ENCODE measurements at regions not wholly inside any gene's neighbourhood (a gene's known extent, or its start where the extent isn't known, plus 50 kb on each side); places are given as distances from the start of the nearest gene placed in this dataset.
A peak's percentile ranks its signal among the peaks of the same experiment; 100 is the strongest.
"Not testable (repeated sequence)": the region's sequence is repeated elsewhere in the genome, so short reads cannot be mapped to it uniquely, and the experiment has no call there.

DNA sequence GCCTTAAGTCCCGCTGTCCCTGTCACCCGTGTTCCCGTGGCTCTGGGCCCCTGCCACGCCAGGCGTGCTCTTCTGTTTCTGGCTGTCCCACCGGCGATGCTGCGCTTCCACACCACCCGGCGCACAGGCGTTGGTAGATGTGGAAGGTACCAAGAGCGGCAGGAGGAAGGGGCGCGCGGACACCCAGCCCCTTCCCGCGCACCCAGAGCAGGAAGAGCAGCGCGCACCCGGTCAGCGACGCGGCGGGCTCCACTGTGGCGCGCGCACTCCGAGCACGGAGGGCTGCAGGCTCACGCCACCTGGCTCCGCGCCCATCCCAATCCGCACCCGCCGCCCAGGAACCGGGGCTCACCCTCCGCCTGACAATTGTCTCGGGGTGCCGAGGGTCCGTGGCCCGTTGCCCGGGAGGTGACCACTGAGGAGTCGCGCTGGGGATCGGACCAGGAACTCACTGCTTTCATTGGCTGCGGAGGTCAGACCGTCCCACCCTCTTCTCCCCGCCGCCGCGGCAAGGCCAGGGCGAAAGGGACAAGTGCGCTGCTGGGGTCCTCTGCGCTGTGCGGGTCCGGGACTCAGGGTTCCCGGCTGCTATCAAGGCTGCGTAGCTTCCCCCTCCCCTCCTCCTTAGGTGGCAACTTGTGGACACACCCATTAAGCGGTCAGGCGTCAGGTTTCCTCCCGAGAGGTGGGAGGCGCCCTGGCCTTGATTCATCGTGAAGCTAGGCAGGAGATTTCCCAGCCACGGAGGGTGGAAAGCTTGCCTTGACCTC lies 121.6 kb upstream of the ZNF92 start:
- peak; percentile 73 for DNase-seq

DNA sequence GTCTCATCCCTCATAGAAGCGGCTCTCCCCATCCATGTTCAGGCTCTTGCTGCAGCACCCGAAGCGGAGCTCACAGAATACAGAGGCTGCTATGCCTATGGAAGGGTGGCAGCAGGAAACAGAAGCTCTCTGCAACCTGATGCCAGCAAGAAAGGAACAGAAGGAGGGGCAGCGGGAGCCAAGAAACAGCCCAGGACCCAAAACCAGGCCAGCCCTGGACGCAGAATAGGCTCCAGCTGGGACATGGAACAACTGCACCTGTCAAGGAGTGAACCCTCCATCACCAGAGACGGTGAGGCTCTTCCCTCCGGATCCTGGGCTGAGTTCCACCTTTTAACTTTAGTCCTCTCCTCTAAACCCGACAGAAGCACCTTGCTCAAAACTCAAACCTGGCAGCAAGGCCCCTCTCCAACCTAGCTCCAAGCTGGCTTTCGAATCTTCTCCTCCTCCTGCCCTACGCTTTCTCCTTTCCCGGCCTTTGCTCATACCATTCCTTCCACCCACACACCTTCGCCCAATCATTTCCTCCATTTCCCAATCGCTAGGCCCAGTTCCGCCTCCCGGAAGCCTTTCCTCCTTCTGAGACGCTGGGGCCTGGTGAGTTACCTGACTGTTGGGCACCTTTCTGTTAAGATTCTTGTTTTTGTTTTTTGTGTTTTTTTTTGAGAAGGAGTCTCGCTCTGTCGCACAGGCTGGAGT lies 122.8 kb upstream of the ZNF92 start:
- DNase-seq: no peak

GRCh38 chr7:65250216-65250615 lies 123.4 kb upstream of the ZNF92 start:
- no peak for DNase-seq

- no peak for DNase-seq
Measured at GRCh38 chr7:65247491-65247890, 126.2 kb upstream of the ZNF92 start.

DNA sequence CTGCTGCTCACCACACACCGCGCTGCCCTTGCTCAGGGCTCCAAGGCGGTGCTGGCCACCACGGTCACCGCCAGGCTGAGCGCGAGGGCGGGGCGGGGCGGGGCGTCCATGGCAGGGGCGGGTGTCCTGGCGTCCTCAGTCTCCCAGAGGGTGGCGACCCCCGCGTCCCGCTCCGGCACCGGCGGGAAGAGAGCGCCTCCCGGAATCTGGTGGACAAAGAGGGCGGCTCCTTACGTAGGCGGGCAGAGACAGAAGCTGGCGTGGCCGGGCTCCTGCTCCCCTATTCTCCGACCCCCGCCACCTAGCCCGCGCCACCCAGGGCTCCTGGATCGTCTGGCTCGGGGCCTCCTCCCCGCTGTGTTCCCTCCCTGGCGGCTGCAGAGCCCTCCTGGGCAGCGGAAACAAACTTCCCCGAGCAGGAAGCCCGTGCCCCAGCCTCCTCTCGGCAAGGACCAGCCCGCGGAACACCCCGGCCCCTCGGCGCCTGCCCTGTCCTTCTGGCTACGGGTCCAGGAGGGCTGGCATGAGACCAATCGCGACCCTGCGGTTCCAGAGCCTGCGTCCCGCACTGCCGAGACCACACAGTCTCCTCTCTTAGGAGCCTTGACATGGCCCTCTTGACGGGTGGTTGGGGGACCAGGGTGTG lies 133.8 kb upstream of the ZNF92 start:
- peak; percentile 58 for DNase-seq

GRCh38 chr7:65239324-65239706 lies 134.3 kb upstream of the ZNF92 start:
- no peak for DNase-seq

- no peak for DNase-seq
Measured at GRCh38 chr7:65238785-65239184, 134.9 kb upstream of the ZNF92 start.

DNA sequence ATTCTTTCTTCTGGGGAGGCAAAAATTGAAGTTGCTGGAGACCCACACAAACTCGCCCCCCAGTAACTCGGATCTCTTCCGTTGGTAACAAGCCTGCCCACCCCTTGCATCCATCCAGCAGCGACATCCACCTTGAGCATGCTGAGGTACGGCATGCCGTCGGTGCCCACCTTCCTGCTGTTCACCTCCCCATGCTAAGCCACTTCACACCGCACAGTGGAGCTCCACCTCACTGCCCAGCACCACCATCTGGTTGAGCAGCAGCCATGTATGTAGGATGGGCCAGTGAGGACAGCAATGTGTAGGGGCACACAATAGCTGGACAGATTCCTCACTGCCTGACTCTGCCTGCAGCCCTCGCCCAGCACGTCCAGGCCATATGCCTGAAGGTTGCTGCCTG lies 138.1 kb upstream of the ZNF92 start:
- no peak for DNase-seq

DNA sequence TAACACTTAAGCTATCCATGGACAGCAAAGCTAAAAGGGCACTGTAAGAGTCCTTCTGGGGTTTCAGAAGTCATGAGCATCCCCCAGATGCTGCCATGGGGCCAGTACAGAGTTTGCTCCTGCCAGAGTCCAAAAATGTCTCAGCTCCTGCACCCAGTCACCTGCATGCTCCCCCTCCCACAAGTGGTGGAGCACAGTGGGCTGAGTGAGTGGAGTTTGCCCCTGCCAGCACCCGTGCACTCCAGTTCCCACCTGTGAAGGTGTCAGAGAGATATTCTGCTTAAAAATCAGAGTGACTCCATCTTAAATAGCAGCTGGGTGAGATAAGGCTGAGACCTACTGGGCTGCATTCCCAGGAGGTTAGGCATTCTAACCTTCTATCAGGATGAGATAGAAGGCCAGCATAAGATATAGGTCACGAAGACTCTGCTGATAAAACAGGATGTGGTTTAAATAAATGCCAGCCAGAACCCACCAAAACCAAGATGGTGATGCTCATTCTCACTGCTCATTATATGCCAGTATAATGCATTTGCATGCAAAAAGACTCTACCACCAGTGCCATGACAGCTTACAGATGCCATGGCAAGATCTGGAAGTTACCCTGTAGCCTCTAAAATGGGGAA lies 140.1 kb upstream of the ZNF92 start:
- no peak for DNase-seq

DNA sequence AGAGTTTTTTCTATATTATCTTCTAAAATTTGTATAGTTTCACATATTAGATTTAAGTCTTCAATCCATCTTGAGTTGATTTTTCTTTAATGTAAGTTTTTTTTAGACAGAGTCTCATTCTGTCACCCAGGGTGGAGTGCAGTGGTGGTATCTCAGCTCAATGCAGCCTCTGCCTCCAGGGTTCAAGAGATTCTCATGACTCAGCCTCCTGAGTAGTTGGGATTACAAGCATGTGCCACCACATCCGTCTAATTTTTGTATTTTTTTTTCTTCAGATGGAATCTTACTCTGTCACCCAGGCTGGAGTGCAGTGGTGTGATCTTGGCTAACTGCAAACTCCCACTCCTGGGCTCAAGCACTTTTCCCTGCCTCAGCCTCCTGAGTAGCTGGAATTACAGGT lies 143.4 kb upstream of the ZNF92 start:
- no peak for DNase-seq

DNA sequence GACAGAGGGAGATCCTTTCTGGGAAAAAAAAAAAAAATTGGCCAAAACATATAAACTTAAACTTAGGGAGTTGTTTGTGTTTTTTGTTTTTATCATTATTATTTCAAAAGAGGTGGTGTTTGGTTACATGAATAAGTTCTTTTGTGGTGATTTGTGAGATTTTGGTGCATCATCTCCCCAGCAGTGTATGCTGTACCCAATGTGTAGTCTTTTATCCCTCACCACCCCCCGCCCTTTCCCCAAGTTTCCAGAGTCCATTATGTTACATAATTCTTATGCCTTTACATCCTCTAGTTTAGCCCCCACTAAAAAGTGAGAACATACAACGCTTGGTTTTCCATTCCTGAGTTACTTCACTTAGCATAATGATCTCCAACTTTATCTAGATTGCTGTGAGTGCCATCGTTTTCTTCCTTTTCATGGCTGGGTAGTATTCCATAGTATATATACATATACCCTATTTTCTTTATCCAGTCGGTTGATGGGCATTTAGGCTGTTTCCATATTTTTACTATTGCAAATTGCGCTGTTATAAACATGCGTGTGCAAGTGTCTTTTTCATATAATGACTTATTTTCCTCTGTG lies 148.1 kb upstream of the ZNF92 start:
- no peak for DNase-seq

DNA sequence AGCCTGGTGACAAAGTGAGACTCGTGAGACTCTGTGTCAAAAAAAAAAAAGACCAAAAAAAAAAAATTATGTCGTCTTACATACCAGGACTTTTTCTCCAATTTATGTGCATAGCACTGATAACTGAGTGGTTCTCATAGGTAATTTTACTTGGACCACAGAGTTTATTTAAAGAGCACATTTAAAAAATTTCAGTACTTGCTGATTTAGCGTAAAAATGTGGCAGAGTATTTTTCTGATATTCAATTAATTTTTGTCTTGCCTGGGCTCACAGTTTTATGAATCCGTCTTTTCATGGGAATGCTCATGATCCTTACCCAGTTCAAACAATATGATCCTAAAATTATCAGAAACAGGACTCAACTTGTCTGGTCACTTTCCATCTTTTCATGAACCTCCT lies 151.0 kb upstream of the ZNF92 start:
- DNase-seq: no peak

DNA sequence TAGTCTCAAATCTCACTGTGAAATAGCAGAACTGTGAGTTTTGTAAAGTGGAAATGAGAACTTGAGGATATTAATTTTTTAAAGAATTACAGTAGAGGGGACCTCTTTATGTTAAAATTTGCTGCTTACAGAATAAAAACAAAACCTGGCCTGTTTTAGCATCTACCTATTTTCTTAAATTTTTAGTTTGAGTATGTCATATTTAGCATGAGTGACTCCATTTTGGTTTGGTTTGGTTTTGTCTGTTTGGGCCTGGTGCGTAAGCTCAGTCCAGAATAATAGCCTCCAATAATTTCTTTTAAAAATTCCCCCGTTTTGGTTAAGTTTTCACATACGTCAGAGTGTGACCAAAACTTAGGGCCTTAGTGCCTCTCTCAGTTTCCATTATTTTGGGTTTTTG lies 152.0 kb upstream of the ZNF92 start:
- DNase-seq: no peak

DNA sequence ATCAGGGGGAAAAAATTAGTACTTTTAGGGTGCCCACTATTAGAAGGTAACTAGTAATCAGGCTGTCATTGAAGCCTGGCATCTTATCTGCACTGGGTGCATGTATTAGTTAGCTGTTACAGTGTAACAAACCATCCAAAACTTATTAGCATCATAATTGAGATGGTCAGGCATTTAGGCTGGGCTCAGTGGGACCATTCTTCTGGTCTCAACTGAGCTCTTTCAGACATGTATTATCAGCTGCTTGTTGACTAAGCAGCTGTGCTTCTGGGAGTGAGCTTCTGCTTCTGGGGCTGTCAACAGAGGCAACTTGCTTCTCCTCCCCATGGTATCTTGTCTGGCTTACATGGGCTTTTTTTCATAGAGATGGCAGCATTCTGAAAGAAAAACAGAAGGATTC lies 154.0 kb upstream of the ZNF92 start:
- DNase-seq: no peak

DNA sequence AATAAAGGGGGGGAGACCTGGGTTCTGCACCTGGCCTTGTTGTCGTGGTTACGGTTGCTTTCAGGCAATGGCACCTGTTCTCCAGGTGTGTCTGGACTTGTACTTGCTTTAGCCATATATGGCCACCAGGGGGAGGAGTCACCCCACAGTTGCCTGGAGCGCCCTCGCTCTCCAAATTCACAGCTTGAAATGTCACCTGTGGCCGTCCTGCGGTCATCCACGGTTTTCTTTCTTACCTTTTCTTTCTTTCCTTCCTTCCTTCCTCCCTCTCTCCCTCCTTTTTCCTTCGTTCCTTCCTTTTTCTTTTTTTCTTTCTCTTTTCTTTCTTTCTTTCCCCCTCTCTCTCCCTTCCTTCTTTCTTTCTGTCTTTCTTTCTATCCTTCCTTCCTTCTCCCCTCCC lies 157.2 kb upstream of the ZNF92 start:
- peak; percentile 13 for DNase-seq

DNA sequence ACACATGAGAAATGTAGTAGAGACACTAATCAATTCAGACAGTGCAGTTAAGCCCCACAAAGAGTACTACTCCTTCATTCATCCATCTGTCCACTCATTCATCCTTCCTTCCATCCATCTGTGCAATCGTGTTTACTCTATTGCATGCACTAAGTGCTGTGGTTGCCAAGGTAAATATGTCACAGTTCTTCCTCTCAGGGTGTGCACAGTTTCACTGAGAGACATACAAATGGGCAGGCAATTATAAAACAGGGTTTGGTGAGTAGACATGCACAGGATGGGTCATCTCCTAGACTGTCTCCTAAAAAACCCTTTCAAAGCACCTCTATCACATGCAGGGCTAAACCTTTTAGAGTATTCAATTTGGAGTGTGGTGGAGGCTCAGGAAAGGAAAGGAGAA lies 160.4 kb upstream of the ZNF92 start:
- DNase-seq: not testable (repeated sequence)

GRCh38 chr7:65199221-65199620 lies 174.4 kb upstream of the ZNF92 start:
- not testable (repeated sequence) for DNase-seq

DNA sequence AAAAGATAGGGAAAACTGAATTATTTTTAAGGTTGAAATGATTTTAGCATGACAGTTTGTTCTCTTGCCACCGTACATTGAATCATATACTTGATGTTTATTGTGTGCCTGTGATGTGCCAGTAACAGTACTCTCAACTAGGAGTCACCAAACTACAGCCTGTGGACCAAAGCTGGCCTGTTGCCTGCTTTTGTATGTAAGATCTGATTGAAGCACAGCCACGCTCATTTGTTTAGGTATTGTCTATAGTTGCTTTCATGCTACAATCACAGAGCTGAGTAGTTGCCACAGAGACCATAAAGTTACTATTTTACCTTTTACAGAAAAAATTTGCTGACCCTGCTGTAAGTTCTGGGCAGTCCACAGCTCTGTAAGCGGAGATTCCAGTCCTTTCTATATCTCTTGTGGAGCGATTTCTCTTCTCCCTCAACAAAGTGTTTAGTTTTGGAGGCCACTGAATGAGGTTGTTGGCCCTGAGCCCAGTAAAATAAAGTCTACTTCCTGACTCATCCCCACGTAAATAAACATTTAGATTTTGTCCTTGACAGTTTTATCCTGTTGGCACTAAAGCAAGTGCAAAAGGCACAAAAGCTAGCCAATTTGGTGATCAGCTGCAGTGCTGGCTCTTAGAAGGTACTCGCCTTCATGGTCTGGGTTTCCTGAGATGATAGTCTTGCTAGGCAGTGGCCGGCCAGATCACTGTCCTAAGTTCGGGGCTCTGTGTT lies 180.2 kb upstream of the ZNF92 start:
- not testable (repeated sequence) for DNase-seq

- not testable (repeated sequence) for DNase-seq
Measured at GRCh38 chr7:65177041-65177440, 170.6 kb upstream of the ERV3-1 start.

GRCh38 chr7:65150105-65150504 lies 143.6 kb upstream of the ERV3-1 start:
- not testable (repeated sequence) for DNase-seq

- DNase-seq: not testable (repeated sequence)
Measured at GRCh38 chr7:65146118-65146914, 139.8 kb upstream of the ERV3-1 start.

GRCh38 chr7:65145710-65146109 lies 139.2 kb upstream of the ERV3-1 start:
- DNase-seq: not testable (repeated sequence)

All from DMS 273 treated with DMSO at 0.1 percent for 48 hours (cell line).